ENCODE measurements at regions not wholly inside any gene's neighbourhood (a gene's known extent, or its start where the extent isn't known, plus 50 kb on each side); places are given as distances from the start of the nearest gene placed in this dataset.

DNA sequence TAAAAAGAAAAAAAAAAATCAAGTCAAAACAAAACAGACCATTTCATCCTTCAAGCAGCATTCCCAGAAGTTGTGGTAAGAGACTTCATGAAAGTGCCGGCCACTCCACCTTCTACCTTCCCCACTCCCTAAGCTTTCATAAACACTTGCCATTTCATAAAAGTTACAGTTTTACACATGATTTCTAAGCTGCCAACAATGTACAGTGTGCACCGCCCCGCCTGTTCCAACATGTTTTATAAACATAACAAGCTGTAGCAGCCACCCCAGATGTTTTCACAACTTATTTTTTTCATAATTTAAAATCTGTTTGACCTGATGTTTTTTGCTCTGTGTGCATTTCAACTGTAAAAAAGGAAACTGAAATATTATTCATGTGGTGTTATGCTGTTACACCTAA is 608.1 kb downstream of the TOX3 start:
- no peaks in the 10 kb centered on the region for H4K20me1 ChIP-seq (ENCODE audit: insufficient read depth, low read length, poor library complexity, severe bottlenecking)
- H3K9ac ChIP-seq (ENCODE audit: low read depth, low read length, poor library complexity, severe bottlenecking) = no peak overlapping the region
- no peaks in the 10 kb centered on the region for H3K4me1 ChIP-seq (ENCODE audit: insufficient read depth, low read length, poor library complexity, severe bottlenecking)
- H2AFZ ChIP-seq (ENCODE audit: low read length) = no peak overlapping the region
- TF ChIP-seq CTCF (conservative IDR thresholded peaks at IDR 0.05; ENCODE audit: low read length) (no peak), EZH2phosphoT487 (IDR thresholded peaks at IDR 0.05; ENCODE audit: borderline replicate concordance) (no peak)
- H3K79me2 ChIP-seq (ENCODE audit: insufficient read depth, low read length) = no peaks in the 10 kb centered on the region
- H3F3A ChIP-seq (ENCODE audit: low read depth) = no peaks in the 10 kb centered on the region
- H3K36me3 ChIP-seq (ENCODE audit: insufficient read depth, low read length) = no peaks in the 10 kb centered on the region
- no peaks in the 10 kb centered on the region for H3K27me3 ChIP-seq (ENCODE audit: insufficient read depth, low read length, poor library complexity, severe bottlenecking)
- H3K4me3 ChIP-seq (ENCODE audit: low read length, poor library complexity, severe bottlenecking) = no peak overlapping the region
- H3K4me2 ChIP-seq (ENCODE audit: low read depth, low read length, poor library complexity, severe bottlenecking) = no peak overlapping the region
- no peaks in the 10 kb centered on the region for H3K9me3 ChIP-seq (ENCODE audit: insufficient read depth, low read depth, low read length)
- H3K9me2 ChIP-seq (replicated peaks; ENCODE audit: low read depth, low read length) = no peaks in the 10 kb centered on the region

DNA sequence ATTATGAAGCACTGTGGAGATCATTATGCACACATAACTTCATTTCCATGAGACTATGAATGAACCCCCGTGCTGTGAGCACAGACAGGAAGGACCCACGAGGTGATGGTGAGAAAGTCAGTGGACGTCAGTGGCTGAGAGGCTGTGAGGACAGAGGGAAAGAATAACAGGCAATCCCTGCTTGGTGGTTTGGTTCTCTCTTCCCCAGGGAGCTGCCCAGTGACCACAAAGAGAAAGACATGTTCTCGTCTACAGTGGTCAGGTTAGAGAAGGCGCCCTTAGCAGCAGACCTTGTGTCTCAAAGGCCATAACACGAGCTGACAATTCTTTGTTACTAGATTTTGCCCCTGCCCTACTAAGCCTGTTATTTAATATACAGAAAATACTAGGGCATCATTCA is 609.2 kb downstream of the TOX3 start:
- H2AFZ ChIP-seq (ENCODE audit: low read length) = no peak overlapping the region
- no peak overlapping the region for H3K4me3 ChIP-seq (ENCODE audit: low read length, poor library complexity, severe bottlenecking)
- no peaks in the 10 kb centered on the region for H3K4me1 ChIP-seq (ENCODE audit: insufficient read depth, low read length, poor library complexity, severe bottlenecking)

GRCh38 chr16:51936846-51937245 is 610.1 kb downstream of the TOX3 start:
- TF ChIP-seq CTCF (conservative IDR thresholded peaks at IDR 0.05; ENCODE audit: low read length) (no peak), EZH2phosphoT487 (IDR thresholded peaks at IDR 0.05; ENCODE audit: borderline replicate concordance) (no peak)
- H3K4me2 ChIP-seq (ENCODE audit: low read depth, low read length, poor library complexity, severe bottlenecking) = no peak overlapping the region
- H3K9me2 ChIP-seq (replicated peaks; ENCODE audit: low read depth, low read length) = no peaks in the 10 kb centered on the region
- H3K9ac ChIP-seq (ENCODE audit: low read depth, low read length, poor library complexity, severe bottlenecking) = no peak overlapping the region
- H3K4me1 ChIP-seq (ENCODE audit: insufficient read depth, low read length, poor library complexity, severe bottlenecking) = no peaks in the 10 kb centered on the region
- H3K4me3 ChIP-seq (ENCODE audit: low read length, poor library complexity, severe bottlenecking) = no peak overlapping the region
- no peaks in the 10 kb centered on the region for H4K20me1 ChIP-seq (ENCODE audit: insufficient read depth, low read length, poor library complexity, severe bottlenecking)
- no peaks in the 10 kb centered on the region for H3K27me3 ChIP-seq (ENCODE audit: insufficient read depth, low read length, poor library complexity, severe bottlenecking)
- no peaks in the 10 kb centered on the region for H3K9me3 ChIP-seq (ENCODE audit: insufficient read depth, low read depth, low read length)
- H3K36me3 ChIP-seq (ENCODE audit: insufficient read depth, low read length) = no peaks in the 10 kb centered on the region
- no peaks in the 10 kb centered on the region for H3F3A ChIP-seq (ENCODE audit: low read depth)
- no peaks in the 10 kb centered on the region for H3K79me2 ChIP-seq (ENCODE audit: insufficient read depth, low read length)
- no peak overlapping the region for H2AFZ ChIP-seq (ENCODE audit: low read length)

More for the DNA sequence above, 609.2 kb downstream of the TOX3 start:
- no peak for TF ChIP-seq EZH2phosphoT487 (IDR thresholded peaks at IDR 0.05; ENCODE audit: borderline replicate concordance)
- no peak for TF ChIP-seq CTCF (conservative IDR thresholded peaks at IDR 0.05; ENCODE audit: low read length)
- Histone ChIP-seq H3K79me2 (ENCODE audit: insufficient read depth, low read length) (no peaks in the 10 kb centered on the region), H3F3A (ENCODE audit: low read depth) (no peaks in the 10 kb centered on the region), H3K9me2 (replicated peaks; ENCODE audit: low read depth, low read length) (no peaks in the 10 kb centered on the region), H3K36me3 (ENCODE audit: insufficient read depth, low read length) (no peaks in the 10 kb centered on the region), H3K9ac (ENCODE audit: low read depth, low read length, poor library complexity, severe bottlenecking) (no peak overlapping the region), H4K20me1 (ENCODE audit: insufficient read depth, low read length, poor library complexity, severe bottlenecking) (no peaks in the 10 kb centered on the region), H3K4me2 (ENCODE audit: low read depth, low read length, poor library complexity, severe bottlenecking) (no peak overlapping the region), H3K27me3 (ENCODE audit: insufficient read depth, low read length, poor library complexity, severe bottlenecking) (no peaks in the 10 kb centered on the region), H3K9me3 (ENCODE audit: insufficient read depth, low read depth, low read length) (no peaks in the 10 kb centered on the region)
